Spleen (tissue), 7 donors: ENCODE measurements at regions not wholly inside any gene's neighbourhood (a gene's known extent, or its start where the extent isn't known, plus 50 kb on each side); places are given as distances from the start of the nearest gene placed in this dataset.

Source experiments
- POLR2A ChIP-seq, 3 donors: fragments of 450-650 bp; IDR thresholded peaks; one replicate each; pipeline ENCODE4 v1.5.1; 2017; ENCODE audit warnings: antibody characterized with exemption in 3 of 3, mild to moderate bottlenecking in 1 of 3
- POLR2AphosphoS5 ChIP-seq, 3 donors: sonication (generic); formaldehyde crosslinking; IDR thresholded peaks; one replicate each; pipeline ENCODE4 v1.5.1; 2017; ENCODE audit warnings: antibody characterized with exemption in 3 of 3
- TF ChIP-seq, protein P1 (sequence below), 11 experiments: fragments of 200-600 bp in 7 of 11; fragments of 450-650 bp in 4 of 11; sonication (generic) in 4 of 11; IDR thresholded peaks in 8 of 11; conservative IDR thresholded peaks in 3 of 11; 1 replicate in 7 of 11; 2 replicates in 4 of 11; pipeline versions ENCODE4 v1.4.0 to v1.8.0; 2016 to 2021; ENCODE audit warnings: antibody characterized with exemption in 11 of 11, inconsistent platforms in 4 of 11, mild to moderate bottlenecking in 1 of 11
- donor health status: DM: no; HTN: no; CAD: no; lungs with moderate emphysema.
- donor health status: DM: no; HTN: no; CAD: no.
- donor health status: DM: no; HTN: no; CAD: no.

DNA sequence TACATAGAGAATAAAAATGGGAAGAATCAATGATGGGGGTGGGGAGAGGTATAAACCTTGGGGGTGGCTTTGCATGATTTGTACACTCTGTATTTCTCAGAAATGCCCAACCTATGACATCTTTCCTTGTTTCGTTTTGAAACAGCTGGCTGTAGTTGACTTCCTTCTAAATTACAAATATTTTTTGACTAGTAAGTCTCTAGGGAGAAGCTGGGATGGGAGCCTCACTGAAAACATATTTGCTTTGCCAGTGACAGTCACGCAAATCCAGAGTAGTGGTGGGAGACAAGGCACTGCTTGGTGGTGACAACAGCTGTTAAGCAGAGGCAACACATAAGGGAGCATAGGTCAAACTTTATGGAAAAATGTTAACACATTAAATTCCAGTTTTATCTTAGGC lies 440.5 kb downstream of the SEMA3D start:
- TF ChIP-seq, protein P1, sequence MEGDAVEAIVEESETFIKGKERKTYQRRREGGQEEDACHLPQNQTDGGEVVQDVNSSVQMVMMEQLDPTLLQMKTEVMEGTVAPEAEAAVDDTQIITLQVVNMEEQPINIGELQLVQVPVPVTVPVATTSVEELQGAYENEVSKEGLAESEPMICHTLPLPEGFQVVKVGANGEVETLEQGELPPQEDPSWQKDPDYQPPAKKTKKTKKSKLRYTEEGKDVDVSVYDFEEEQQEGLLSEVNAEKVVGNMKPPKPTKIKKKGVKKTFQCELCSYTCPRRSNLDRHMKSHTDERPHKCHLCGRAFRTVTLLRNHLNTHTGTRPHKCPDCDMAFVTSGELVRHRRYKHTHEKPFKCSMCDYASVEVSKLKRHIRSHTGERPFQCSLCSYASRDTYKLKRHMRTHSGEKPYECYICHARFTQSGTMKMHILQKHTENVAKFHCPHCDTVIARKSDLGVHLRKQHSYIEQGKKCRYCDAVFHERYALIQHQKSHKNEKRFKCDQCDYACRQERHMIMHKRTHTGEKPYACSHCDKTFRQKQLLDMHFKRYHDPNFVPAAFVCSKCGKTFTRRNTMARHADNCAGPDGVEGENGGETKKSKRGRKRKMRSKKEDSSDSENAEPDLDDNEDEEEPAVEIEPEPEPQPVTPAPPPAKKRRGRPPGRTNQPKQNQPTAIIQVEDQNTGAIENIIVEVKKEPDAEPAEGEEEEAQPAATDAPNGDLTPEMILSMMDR (IDR thresholded peaks at IDR 0.05 in 8 of 11, conservative IDR thresholded peaks at IDR 0.05 in 3 of 11) = no peak
- TF ChIP-seq POLR2AphosphoS5 (IDR thresholded peaks at IDR 0.05) = no peak
- TF ChIP-seq POLR2A (IDR thresholded peaks at IDR 0.05) = no peak
